ENCODE measurements at regions not wholly inside any gene's neighbourhood (a gene's known extent, or its start where the extent isn't known, plus 50 kb on each side); places are given as distances from the start of the nearest gene placed in this dataset.

DNA sequence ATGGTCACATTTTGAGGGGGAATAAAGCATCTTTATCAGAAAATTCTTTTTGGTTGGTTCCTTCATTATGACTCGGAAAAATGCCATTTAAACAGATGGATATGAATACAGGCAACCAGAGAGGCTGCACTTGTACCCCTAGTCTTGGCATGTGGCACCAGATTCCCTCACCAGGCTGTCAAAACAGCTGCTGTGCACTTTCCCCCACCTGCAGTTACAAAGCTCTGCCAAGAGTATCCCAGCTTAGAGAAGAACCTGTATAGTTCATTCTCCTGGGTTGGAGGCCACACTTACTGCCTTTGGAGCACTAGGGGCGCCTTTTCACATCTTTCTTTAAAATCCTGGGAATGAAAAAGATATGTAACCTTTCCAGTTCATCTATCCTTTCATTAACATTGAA, 190.3 kb downstream of the KIF2B start:
- TF ChIP-seq, protein P1, sequence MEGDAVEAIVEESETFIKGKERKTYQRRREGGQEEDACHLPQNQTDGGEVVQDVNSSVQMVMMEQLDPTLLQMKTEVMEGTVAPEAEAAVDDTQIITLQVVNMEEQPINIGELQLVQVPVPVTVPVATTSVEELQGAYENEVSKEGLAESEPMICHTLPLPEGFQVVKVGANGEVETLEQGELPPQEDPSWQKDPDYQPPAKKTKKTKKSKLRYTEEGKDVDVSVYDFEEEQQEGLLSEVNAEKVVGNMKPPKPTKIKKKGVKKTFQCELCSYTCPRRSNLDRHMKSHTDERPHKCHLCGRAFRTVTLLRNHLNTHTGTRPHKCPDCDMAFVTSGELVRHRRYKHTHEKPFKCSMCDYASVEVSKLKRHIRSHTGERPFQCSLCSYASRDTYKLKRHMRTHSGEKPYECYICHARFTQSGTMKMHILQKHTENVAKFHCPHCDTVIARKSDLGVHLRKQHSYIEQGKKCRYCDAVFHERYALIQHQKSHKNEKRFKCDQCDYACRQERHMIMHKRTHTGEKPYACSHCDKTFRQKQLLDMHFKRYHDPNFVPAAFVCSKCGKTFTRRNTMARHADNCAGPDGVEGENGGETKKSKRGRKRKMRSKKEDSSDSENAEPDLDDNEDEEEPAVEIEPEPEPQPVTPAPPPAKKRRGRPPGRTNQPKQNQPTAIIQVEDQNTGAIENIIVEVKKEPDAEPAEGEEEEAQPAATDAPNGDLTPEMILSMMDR (IDR thresholded peaks at IDR 0.05) = no peak
- Histone ChIP-seq H3K27me3 (no peaks in the 10 kb centered on the region), H3K4me1 (no peaks in the 10 kb centered on the region), H3K4me3 (no peak overlapping the region), H3K36me3 (no peaks in the 10 kb centered on the region), H3K27ac (no peak overlapping the region), H3K9me3 (no peaks in the 10 kb centered on the region)
- intact Hi-C loops (cut with DNase I) = no loop called here
- no peak for FAIRE-seq
- DNase-seq = no peak
- 35 to 50% methylated on average over 2 of the region's 2 CpGs for WGBS, 2 donors
- ATAC-seq = no peak

DNA sequence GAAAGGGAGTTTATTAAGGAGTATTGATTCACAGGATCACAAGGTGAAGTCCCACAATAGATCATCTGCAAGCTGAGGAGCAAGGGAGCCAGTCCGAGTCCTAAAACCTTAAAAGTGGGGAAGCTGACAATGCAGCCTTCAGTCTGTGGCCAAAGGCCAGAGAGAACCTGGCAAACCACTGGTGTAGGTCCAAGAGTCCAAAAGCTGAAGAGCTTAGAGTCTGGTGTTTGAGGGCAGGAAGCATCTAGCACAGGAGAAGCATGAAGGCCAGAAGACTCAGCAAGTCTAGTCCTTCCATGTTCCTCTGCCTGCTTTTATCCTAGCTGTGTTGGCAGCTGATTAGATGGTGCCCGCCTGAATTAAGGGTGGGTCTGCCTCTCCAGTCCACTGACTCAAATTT, 193.0 kb downstream of the KIF2B start:
- Histone ChIP-seq H3K4me1 (no peaks in the 10 kb centered on the region), H3K27me3 (no peaks in the 10 kb centered on the region), H3K36me3 (no peaks in the 10 kb centered on the region), H3K4me3 (no peak overlapping the region), H3K27ac (no peak overlapping the region), H3K9me3 (no peaks in the 10 kb centered on the region)
- TF ChIP-seq, protein P1 (IDR thresholded peaks at IDR 0.05) = no peak
- ATAC-seq = no peak
- intact Hi-C loops (cut with DNase I) = no loop called here
- no peak for DNase-seq
- 58 to 89% methylated on average over 2 of the region's 2 CpGs for WGBS, 2 donors
- FAIRE-seq = no peak

DNA sequence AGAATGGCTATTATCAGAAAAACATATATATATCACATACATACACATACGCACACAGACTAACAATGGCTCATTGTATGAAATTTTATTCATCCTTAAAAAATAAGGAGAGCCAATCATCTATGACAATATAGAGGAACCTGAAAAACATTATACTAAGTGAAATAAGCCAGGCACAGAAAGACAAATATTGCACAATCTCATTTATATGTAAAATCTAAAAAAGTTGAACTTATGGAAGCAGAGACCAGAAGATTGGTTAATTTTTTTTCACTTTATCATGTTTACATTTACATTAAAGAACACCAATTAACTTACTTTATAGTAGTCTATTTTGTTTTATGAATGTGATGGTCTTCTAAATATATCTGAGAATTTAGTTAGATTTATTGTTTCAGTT, 198.7 kb downstream of the KIF2B start:
- H3K36me3 ChIP-seq = no peaks in the 10 kb centered on the region
- FAIRE-seq = no peak
- 86 to 100% methylated on average over 1 of the region's 1 CpG for WGBS, 2 donors

DNA sequence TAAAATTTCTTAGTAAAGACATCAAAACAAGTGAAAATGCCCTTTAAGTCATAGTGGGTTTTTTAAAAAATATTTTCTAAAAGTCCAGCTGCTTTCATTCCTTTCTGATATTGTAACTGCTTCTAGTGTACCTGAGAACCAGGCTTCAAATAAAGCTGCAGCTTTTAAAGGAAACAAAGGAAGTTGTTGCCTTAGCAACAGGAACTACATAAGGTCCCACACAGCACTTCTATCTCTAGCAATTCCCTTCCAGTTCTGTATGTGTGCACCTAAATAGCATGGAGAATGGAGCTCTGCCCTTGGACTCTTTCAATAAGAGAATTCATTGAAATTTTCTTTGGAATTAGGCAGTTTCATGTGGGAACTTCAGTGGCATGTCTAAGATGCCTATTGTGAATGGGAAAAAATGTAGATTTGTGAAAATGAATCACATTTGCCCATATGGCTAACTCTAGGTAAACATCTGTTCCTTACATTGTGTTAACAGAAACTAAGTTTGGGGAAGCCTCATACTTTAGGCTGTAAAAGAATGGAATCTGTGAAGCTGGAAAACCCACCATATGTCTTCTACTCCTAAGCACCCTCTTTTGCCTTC, 206.4 kb downstream of the KIF2B start:
- Histone ChIP-seq H3K9me3 (no peaks in the 10 kb centered on the region), H3K36me3 (no peaks in the 10 kb centered on the region), H3K27ac (no peak overlapping the region), H3K27me3 (no peaks in the 10 kb centered on the region), H3K4me3 (no peak overlapping the region), H3K4me1 (no peaks in the 10 kb centered on the region)
- TF ChIP-seq, protein P1 (IDR thresholded peaks at IDR 0.05) = no peak
- no peak for ATAC-seq
- no peak for DNase-seq
- FAIRE-seq = no peak
- intact Hi-C loops (cut with DNase I) = no loop called here

More for the DNA sequence above, 198.7 kb downstream of the KIF2B start:
- H3K27ac ChIP-seq = no peak overlapping the region
- H3K4me1 ChIP-seq = no peaks in the 10 kb centered on the region
- TF ChIP-seq, protein P1 (IDR thresholded peaks at IDR 0.05) = no peak
- DNase-seq (no peak), ATAC-seq (no peak)
- intact Hi-C loops (cut with DNase I) = no loop called here
- H3K27me3 ChIP-seq = no peaks in the 10 kb centered on the region
- H3K4me3 ChIP-seq = no peak overlapping the region
- no peaks in the 10 kb centered on the region for H3K9me3 ChIP-seq

DNA sequence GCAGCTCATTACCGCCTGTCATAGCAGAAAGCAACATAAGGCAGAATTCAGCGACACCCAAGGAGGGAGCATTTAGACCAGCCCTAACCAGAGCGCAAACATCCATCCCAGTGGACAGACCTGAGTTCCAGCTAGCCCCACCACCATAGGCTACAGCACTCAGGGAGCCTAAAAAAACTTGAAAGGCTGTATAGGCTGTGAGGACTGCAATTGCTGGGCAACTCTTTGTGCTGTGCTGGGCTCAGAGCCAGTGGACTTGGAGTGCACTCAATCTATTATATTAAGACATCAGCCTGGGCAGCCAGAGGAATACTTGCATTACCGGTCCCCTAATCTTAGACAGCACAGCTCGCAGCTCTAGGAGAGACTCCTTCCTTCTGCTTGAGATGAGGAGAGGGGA, 207.3 kb downstream of the KIF2B start:
- no peaks in the 10 kb centered on the region for H3K27me3 ChIP-seq
- no peak for ATAC-seq
- TF ChIP-seq, protein P1 (IDR thresholded peaks at IDR 0.05) = no peak
- H3K36me3 ChIP-seq = no peaks in the 10 kb centered on the region
- H3K9me3 ChIP-seq = no peaks in the 10 kb centered on the region
- no peak for FAIRE-seq
- DNase-seq = no peak
- no peak overlapping the region for H3K4me3 ChIP-seq
- intact Hi-C loops (cut with DNase I) = loop anchor here in 1 of 3 donors (10.0 kb wide), 1 partner anchor 55 kb away; no protein-coding TSS in a partner anchor
- H3K4me1 ChIP-seq = no peaks in the 10 kb centered on the region
- 72 to 87% methylated on average over 5 of the region's 5 CpGs for WGBS, 2 donors
- H3K27ac ChIP-seq = no peak overlapping the region

All from pancreas (tissue), 10 donors.